ENCODE measurements at regions not wholly inside any gene's neighbourhood (a gene's known extent, or its start where the extent isn't known, plus 50 kb on each side); places are given as distances from the start of the nearest gene placed in this dataset.

- H3K27me3 ChIP-seq (ENCODE audit: control insufficient read depth, insufficient read depth, low read length): no peaks in the 10 kb centered on the region
- no peak overlapping the region for H3K9ac ChIP-seq (ENCODE audit: low read depth, low read length)
- H3K4me3 ChIP-seq (ENCODE audit: low read depth, low read length): no peak overlapping the region
- H3K36me3 ChIP-seq (ENCODE audit: control insufficient read depth, insufficient read depth, low read length): no peaks in the 10 kb centered on the region
- H3K4me1 ChIP-seq (ENCODE audit: control insufficient read depth, insufficient read depth, low read length): no peaks in the 10 kb centered on the region
- no peaks in the 10 kb centered on the region for H3K9me3 ChIP-seq (ENCODE audit: control insufficient read depth, insufficient read depth, low read length)
These were observed 614.1 kb downstream of the PCDH7 start for GRCh38 chr4:31334086-31334910.

- Histone ChIP-seq H3K4me3 (ENCODE audit: low read depth, low read length) (no peak overlapping the region), H3K36me3 (ENCODE audit: control insufficient read depth, insufficient read depth, low read length) (no peaks in the 10 kb centered on the region), H3K4me1 (ENCODE audit: control insufficient read depth, insufficient read depth, low read length) (no peaks in the 10 kb centered on the region), H3K9ac (ENCODE audit: low read depth, low read length) (no peak overlapping the region), H3K9me3 (ENCODE audit: control insufficient read depth, insufficient read depth, low read length) (peaks cover 2% of the 10 kb centered on the region), H3K27me3 (ENCODE audit: control insufficient read depth, insufficient read depth, low read length) (no peaks in the 10 kb centered on the region)
These were observed 617.8 kb downstream of the PCDH7 start for GRCh38 chr4:31338000-31338399.

DNA sequence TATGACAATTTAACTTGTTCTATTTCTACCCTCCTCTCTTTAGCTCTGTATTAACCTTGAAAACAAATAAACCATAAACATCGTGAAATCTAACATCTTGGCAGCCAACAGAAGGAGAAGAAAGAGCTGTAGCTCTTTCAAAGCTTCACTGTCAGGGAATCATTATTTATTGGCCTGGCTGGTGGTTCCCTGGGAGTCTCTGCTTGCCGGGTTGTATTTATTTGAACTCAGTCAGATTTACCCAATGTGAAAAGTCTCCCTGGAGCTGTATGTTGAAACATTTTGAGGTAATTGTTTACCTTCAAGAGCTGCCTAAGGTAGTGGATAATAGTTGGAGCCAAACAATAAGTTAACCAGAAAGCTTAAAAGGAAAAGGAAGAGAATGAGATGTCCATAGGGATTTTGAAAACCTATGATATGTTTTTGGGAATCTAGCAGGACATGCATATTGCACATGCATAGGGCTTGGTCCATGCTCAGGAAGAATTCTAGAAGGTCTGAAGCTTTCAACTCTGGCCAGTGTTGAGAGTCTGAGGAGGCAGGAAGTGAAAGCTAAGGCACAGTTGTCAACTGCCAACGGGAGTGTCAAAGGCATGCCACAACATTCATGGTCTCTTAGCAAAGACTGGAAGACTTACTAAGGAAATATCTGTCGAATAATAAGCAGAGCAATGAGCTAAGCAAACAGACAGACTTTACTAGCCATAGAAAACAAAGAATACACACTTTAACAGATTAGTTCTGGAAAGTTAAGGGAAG lies 621.6 kb downstream of the PCDH7 start:
- Histone ChIP-seq H3K9ac (ENCODE audit: low read depth, low read length) (no peak overlapping the region), H3K4me1 (ENCODE audit: control insufficient read depth, insufficient read depth, low read length) (no peaks in the 10 kb centered on the region), H3K36me3 (ENCODE audit: control insufficient read depth, insufficient read depth, low read length) (no peaks in the 10 kb centered on the region), H3K27me3 (ENCODE audit: control insufficient read depth, insufficient read depth, low read length) (no peaks in the 10 kb centered on the region), H3K9me3 (ENCODE audit: control insufficient read depth, insufficient read depth, low read length) (peaks cover 2% of the 10 kb centered on the region), H3K4me3 (ENCODE audit: low read depth, low read length) (no peak overlapping the region)

DNA sequence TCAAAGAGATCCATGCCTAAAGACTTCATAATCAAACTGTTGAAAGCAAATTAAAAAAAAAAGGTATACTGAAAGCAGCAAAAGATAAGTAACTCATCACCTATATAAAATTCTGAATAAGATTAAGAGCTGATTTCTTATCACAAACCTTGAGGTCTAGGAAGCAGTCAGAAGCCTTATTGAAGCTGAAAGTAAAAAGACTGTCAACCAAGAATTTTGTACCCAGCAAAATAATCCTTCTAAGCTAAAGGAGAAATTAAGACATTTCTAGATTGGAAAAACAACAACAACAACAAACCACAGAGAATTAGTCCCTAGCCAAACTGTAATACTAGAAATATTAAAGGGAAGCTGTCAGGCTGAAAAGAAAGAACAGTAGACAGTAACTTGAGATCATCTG lies 622.9 kb downstream of the PCDH7 start:
- Histone ChIP-seq H3K4me1 (ENCODE audit: control insufficient read depth, insufficient read depth, low read length) (no peaks in the 10 kb centered on the region), H3K36me3 (ENCODE audit: control insufficient read depth, insufficient read depth, low read length) (no peaks in the 10 kb centered on the region), H3K9ac (ENCODE audit: low read depth, low read length) (no peak overlapping the region), H3K9me3 (ENCODE audit: control insufficient read depth, insufficient read depth, low read length) (peaks cover 2% of the 10 kb centered on the region), H3K27me3 (ENCODE audit: control insufficient read depth, insufficient read depth, low read length) (no peaks in the 10 kb centered on the region), H3K4me3 (ENCODE audit: low read depth, low read length) (no peak overlapping the region)

DNA sequence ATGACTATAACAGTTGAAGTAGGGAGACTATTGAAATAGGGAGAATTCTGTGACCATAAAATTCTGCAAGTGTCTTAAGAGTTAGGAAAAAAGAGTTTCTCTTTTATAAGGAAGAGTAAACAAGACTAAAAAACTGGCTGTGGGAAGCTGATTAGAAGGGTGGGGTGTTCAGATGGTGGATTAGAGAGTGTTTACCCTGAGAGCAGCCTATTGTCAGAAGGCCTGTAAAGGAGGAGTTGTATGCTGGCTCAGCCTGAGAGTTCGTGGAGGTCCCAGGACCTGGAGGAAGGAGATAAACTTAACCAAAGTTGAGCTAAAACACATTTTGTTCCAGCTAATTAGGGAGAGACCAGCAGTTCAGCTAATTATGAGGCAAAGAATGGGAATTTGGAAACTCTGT lies 629.7 kb downstream of the PCDH7 start:
- no peaks in the 10 kb centered on the region for H3K9me3 ChIP-seq (ENCODE audit: control insufficient read depth, insufficient read depth, low read length)
- no peaks in the 10 kb centered on the region for H3K36me3 ChIP-seq (ENCODE audit: control insufficient read depth, insufficient read depth, low read length)
- H3K4me1 ChIP-seq (ENCODE audit: control insufficient read depth, insufficient read depth, low read length): no peaks in the 10 kb centered on the region
- H3K9ac ChIP-seq (ENCODE audit: low read depth, low read length): no peak overlapping the region
- no peaks in the 10 kb centered on the region for H3K27me3 ChIP-seq (ENCODE audit: control insufficient read depth, insufficient read depth, low read length)
- no peak overlapping the region for H3K4me3 ChIP-seq (ENCODE audit: low read depth, low read length)

DNA sequence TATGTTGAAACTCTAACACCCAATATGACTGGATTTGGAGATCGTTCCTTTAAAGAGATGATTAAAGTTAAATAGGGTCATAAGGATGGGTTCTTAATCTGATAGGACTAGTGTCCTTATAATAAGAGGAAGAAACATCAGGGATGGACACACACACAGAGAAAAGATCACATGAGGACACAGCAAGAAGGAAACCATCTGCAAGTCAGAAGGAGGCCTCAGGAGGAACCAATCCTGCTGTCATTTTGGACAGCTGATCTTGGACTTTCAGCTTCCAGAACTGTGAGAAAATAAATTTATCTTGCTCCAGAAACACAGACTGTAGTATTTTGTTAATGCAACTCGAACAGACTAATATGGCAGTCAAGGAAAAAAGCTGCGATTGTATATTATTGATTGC lies 631.5 kb downstream of the PCDH7 start:
- no peaks in the 10 kb centered on the region for H3K36me3 ChIP-seq (ENCODE audit: control insufficient read depth, insufficient read depth, low read length)
- H3K9ac ChIP-seq (ENCODE audit: low read depth, low read length): no peak overlapping the region
- H3K4me3 ChIP-seq (ENCODE audit: low read depth, low read length): no peak overlapping the region
- no peaks in the 10 kb centered on the region for H3K27me3 ChIP-seq (ENCODE audit: control insufficient read depth, insufficient read depth, low read length)
- H3K4me1 ChIP-seq (ENCODE audit: control insufficient read depth, insufficient read depth, low read length): no peaks in the 10 kb centered on the region
- no peaks in the 10 kb centered on the region for H3K9me3 ChIP-seq (ENCODE audit: control insufficient read depth, insufficient read depth, low read length)

- Histone ChIP-seq H3K27me3 (ENCODE audit: control insufficient read depth, insufficient read depth, low read length) (no peaks in the 10 kb centered on the region), H3K9ac (ENCODE audit: low read depth, low read length) (no peak overlapping the region), H3K36me3 (ENCODE audit: control insufficient read depth, insufficient read depth, low read length) (no peaks in the 10 kb centered on the region), H3K4me1 (ENCODE audit: control insufficient read depth, insufficient read depth, low read length) (no peaks in the 10 kb centered on the region), H3K9me3 (ENCODE audit: control insufficient read depth, insufficient read depth, low read length) (no peaks in the 10 kb centered on the region), H3K4me3 (ENCODE audit: low read depth, low read length) (no peak overlapping the region)
These were observed 636.7 kb downstream of the PCDH7 start for GRCh38 chr4:31356839-31357238.

- no peak overlapping the region for H3K9ac ChIP-seq (ENCODE audit: low read depth, low read length)
- H3K4me1 ChIP-seq (ENCODE audit: control insufficient read depth, insufficient read depth, low read length): no peaks in the 10 kb centered on the region
- H3K4me3 ChIP-seq (ENCODE audit: low read depth, low read length): no peak overlapping the region
- H3K36me3 ChIP-seq (ENCODE audit: control insufficient read depth, insufficient read depth, low read length): no peaks in the 10 kb centered on the region
- H3K27me3 ChIP-seq (ENCODE audit: control insufficient read depth, insufficient read depth, low read length): no peaks in the 10 kb centered on the region
- H3K9me3 ChIP-seq (ENCODE audit: control insufficient read depth, insufficient read depth, low read length): no peaks in the 10 kb centered on the region
These were observed 640.6 kb downstream of the PCDH7 start for GRCh38 chr4:31360786-31361185.

- H3K27me3 ChIP-seq (ENCODE audit: control insufficient read depth, insufficient read depth, low read length): no peaks in the 10 kb centered on the region
- no peak overlapping the region for H3K4me3 ChIP-seq (ENCODE audit: low read depth, low read length)
- no peak overlapping the region for H3K9ac ChIP-seq (ENCODE audit: low read depth, low read length)
- no peaks in the 10 kb centered on the region for H3K36me3 ChIP-seq (ENCODE audit: control insufficient read depth, insufficient read depth, low read length)
- no peaks in the 10 kb centered on the region for H3K9me3 ChIP-seq (ENCODE audit: control insufficient read depth, insufficient read depth, low read length)
- no peaks in the 10 kb centered on the region for H3K4me1 ChIP-seq (ENCODE audit: control insufficient read depth, insufficient read depth, low read length)
These were observed 642.6 kb downstream of the PCDH7 start for GRCh38 chr4:31362756-31363155.

DNA sequence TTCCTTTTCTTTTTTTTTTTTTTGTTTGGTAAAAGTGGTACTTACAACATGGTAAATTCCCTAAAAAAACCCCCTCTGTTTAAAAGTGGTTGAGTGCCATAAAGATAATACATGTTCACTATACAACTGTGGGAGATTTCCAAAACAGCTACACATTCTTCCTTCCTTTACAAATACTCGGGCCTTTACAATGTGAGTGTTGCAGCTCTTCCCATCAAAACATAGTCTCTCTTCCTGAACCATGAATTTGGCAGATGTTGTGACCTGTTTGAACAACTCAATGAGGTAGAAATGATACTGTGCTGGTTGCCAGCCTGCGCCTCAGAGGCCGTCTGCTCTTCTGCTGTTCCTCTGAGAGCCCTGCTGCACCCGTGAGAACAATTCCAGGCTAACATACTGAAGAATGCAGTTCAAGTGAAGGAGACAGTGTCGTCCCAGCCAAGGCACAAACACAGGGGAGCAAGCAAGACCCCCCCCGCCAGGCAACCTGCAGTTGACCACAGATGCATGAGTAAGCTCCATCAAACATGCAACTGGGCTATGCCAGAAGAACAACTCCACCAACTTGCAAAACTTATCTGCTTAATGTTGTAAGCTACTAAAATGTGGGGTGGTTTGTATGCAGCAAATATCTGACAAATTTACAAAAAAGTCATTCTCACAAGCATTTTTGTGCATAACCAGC lies 645.0 kb downstream of the PCDH7 start:
- Histone ChIP-seq H3K4me1 (ENCODE audit: control insufficient read depth, insufficient read depth, low read length) (no peaks in the 10 kb centered on the region), H3K27me3 (ENCODE audit: control insufficient read depth, insufficient read depth, low read length) (no peaks in the 10 kb centered on the region), H3K9me3 (ENCODE audit: control insufficient read depth, insufficient read depth, low read length) (no peaks in the 10 kb centered on the region), H3K9ac (ENCODE audit: low read depth, low read length) (no peak overlapping the region), H3K36me3 (ENCODE audit: control insufficient read depth, insufficient read depth, low read length) (no peaks in the 10 kb centered on the region), H3K4me3 (ENCODE audit: low read depth, low read length) (no peak overlapping the region)

DNA sequence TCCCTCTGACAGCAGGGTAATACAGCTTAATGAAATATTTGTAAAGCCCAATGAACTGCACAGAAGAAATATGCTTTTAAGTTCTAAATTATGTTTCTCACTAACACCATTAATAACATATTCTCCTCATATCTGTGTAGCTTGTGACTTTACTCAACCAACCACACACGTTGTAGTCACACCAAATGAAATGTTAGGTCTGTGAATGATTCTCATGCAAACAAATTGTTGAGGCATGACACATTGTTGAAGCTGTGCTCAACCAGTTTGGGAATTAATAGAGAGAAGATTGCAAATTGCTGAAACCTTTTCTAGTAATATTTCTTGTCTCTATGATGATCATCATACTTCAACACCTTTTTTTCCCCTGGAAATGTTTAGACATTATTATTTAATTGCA lies 645.9 kb downstream of the PCDH7 start:
- no peaks in the 10 kb centered on the region for H3K36me3 ChIP-seq (ENCODE audit: control insufficient read depth, insufficient read depth, low read length)

More for the DNA sequence above, 645.9 kb downstream of the PCDH7 start:
- H3K27me3 ChIP-seq (ENCODE audit: control insufficient read depth, insufficient read depth, low read length): no peaks in the 10 kb centered on the region
- H3K4me1 ChIP-seq (ENCODE audit: control insufficient read depth, insufficient read depth, low read length): no peaks in the 10 kb centered on the region
- H3K9ac ChIP-seq (ENCODE audit: low read depth, low read length): no peak overlapping the region
- no peaks in the 10 kb centered on the region for H3K9me3 ChIP-seq (ENCODE audit: control insufficient read depth, insufficient read depth, low read length)
- H3K4me3 ChIP-seq (ENCODE audit: low read depth, low read length): no peak overlapping the region
